Limb (tissue), 2 donors: ENCODE measurements at regions not wholly inside any gene's neighbourhood (a gene's known extent, or its start where the extent isn't known, plus 50 kb on each side); places are given as distances from the start of the nearest gene placed in this dataset.

Experiments used
- DNase-seq, 2 donors: peaks; one replicate each; pipeline ENCODE4 v3.0.0-alpha.2; 2016; ENCODE audit errors: extremely low spot score in 2 of 2

GRCh38 chr3:150096700-150097587 lies 126.2 kb upstream of the PFN2 start:
- DNase-seq = no peak

- no peak for DNase-seq
Measured at GRCh38 chr3:150094150-150094933, 123.6 kb upstream of the PFN2 start.

GRCh38 chr3:150091626-150092025 lies 120.9 kb upstream of the PFN2 start:
- DNase-seq = no peak

- DNase-seq = no peak
Measured at GRCh38 chr3:150090877-150091276, 120.2 kb upstream of the PFN2 start.

- DNase-seq = no peak
Measured at GRCh38 chr3:150090006-150090405, 119.3 kb upstream of the PFN2 start.

- no peak for DNase-seq
Measured at GRCh38 chr3:150084128-150084527, 113.4 kb upstream of the PFN2 start.

- DNase-seq = peak; percentile 68 to 95
Measured at GRCh38 chr3:150083655-150084042, 113.0 kb upstream of the PFN2 start.

GRCh38 chr3:150082898-150083654 lies 112.4 kb upstream of the PFN2 start:
- DNase-seq = no peak

- DNase-seq = no peak
Measured at GRCh38 chr3:150081084-150081483, 110.4 kb upstream of the PFN2 start.

- DNase-seq = no peak
Measured at GRCh38 chr3:150080058-150080730, 109.5 kb upstream of the PFN2 start.

GRCh38 chr3:150079029-150079739 lies 108.5 kb upstream of the PFN2 start:
- DNase-seq = peak; percentile 70 to 78

GRCh38 chr3:150077581-150078247 lies 107.0 kb upstream of the PFN2 start:
- no peak for DNase-seq

GRCh38 chr3:150077107-150077506 lies 106.4 kb upstream of the PFN2 start:
- DNase-seq = no peak

GRCh38 chr3:150076443-150076842 lies 105.7 kb upstream of the PFN2 start:
- no peak for DNase-seq

- DNase-seq = no peak
Measured at GRCh38 chr3:150075417-150075865, 104.7 kb upstream of the PFN2 start.

GRCh38 chr3:150074697-150075416 lies 104.2 kb upstream of the PFN2 start:
- peak in 1 of 2 donors; percentile 56 for DNase-seq

GRCh38 chr3:150074277-150074676 lies 103.6 kb upstream of the PFN2 start:
- no peak for DNase-seq

GRCh38 chr3:150073513-150073912 lies 102.8 kb upstream of the PFN2 start:
- DNase-seq = no peak

GRCh38 chr3:150073031-150073430 lies 102.3 kb upstream of the PFN2 start:
- DNase-seq = no peak
